K562 (cell line): ENCODE measurements at regions not wholly inside any gene's neighbourhood (a gene's known extent, or its start where the extent isn't known, plus 50 kb on each side); places are given as distances from the start of the nearest gene placed in this dataset.

Source experiments
- ATAC-seq: fragments of 200-7000 bp; cut with Tn5 transposase; 3 replicates; pipeline ENCODE4 v1.9.1; 2020; ENCODE audit warnings: moderate library complexity
- BruUV-seq: library from RNA; stranded (reverse); fragments of 400-500 nt; replicated peaks from 2 replicates; lab custom pipeline; 2021; lab: Mats Ljungman, UMichigan
- CTCF ChIA-PET: fragments of 300-600 bp; formaldehyde crosslinking; extraction: SDS; loops from one replicate; lab custom pipeline; 2021; ENCODE audit warnings: low intra/inter-chr PET ratio; lab: Yijun Ruan, JAX
- POLR2A ChIA-PET: fragments of 300-600, 350-650 bp; sonication (Branson Sonifier 250); formaldehyde crosslinking; extraction: SDS; loops from one replicate; lab custom pipeline; 2021; ENCODE audit warnings: antibody characterized with exemption, inconsistent platforms; lab: Yijun Ruan, JAX
- DNase-seq, 4 experiments: peaks; one replicate each; pipeline versions ENCODE4 v3.0.0 to v3.0.0-alpha.2; 2011 to 2018; ENCODE audit warnings: low spot score in 3 of 4, mixed read lengths in 3 of 4; ENCODE audit errors: extremely low read depth in 1 of 4
- FAIRE-seq: peaks from 2 replicates; lab custom pipeline; 2011; peaks lifted over from hg19 to GRCh38; lab: Jason Lieb, UNC
- H2AFZ ChIP-seq: 2 replicates; pipeline ENCODE4 v1.6.0; 2011; ENCODE audit warnings: low read depth, low read length, control low read depth, inconsistent platforms
- H3K27ac ChIP-seq: fragments of 200-600 bp; 3 replicates; pipeline ENCODE4 v1.8.0; 2011; ENCODE audit warnings: low read depth, mild to moderate bottlenecking, control low read depth, inconsistent platforms, low read length, moderate library complexity, mixed read lengths; ENCODE audit errors: extremely low read depth
- H3K27me3 ChIP-seq, 2 experiments: fragments of 300-600 bp in 1 of 2; 2 replicates in 1 of 2; 3 replicates in 1 of 2; pipeline versions ENCODE4 v1.6.0 to v1.8.0; 2011; ENCODE audit warnings: inconsistent platforms in 2 of 2, low read length in 2 of 2, mild to moderate bottlenecking in 1 of 2, mixed read lengths in 1 of 2, moderate library complexity in 1 of 2; ENCODE audit not compliant: control insufficient read depth in 2 of 2, insufficient read depth in 2 of 2
- H3K36me3 ChIP-seq: fragments of 300-600 bp; 3 replicates; pipeline ENCODE4 v1.8.0; 2011; ENCODE audit warnings: mild to moderate bottlenecking, low read length, inconsistent platforms; ENCODE audit not compliant: control insufficient read depth, insufficient read depth
- H3K4me1 ChIP-seq, 2 experiments: fragments of 200-600 bp in 1 of 2; replicated peaks in 1 of 2; 2 replicates in 1 of 2; 3 replicates in 1 of 2; pipeline versions ENCODE4 v1.5.1 to v1.8.0; 2011; ENCODE audit warnings: inconsistent platforms in 2 of 2, low read length in 2 of 2, mild to moderate bottlenecking in 1 of 2, mixed read lengths in 1 of 2, moderate library complexity in 1 of 2; ENCODE audit not compliant: control insufficient read depth in 2 of 2, insufficient read depth in 2 of 2
- H3K4me2 ChIP-seq: 2 replicates; pipeline ENCODE4 v1.6.1; 2011; ENCODE audit warnings: low read length, control low read depth, inconsistent platforms, mixed read lengths; ENCODE audit not compliant: insufficient read depth
- H3K4me3 ChIP-seq: fragments of 200-600 bp; sonication (generic), shearing (Covaris generic); 2 replicates; pipeline ENCODE4 v1.5.1; 2016; ENCODE audit warnings: control low read depth, inconsistent platforms
- H3K79me2 ChIP-seq: fragments of 200-600 bp; 3 replicates; pipeline ENCODE4 v1.8.0; 2011; ENCODE audit warnings: low read length, inconsistent platforms; ENCODE audit not compliant: control insufficient read depth, insufficient read depth
- H3K9ac ChIP-seq, 2 experiments: 2 replicates each; pipeline versions ENCODE4 v1.6.0 to v1.6.1; 2011; ENCODE audit warnings: low read depth in 2 of 2, low read length in 2 of 2, control low read depth in 1 of 2, inconsistent platforms in 1 of 2, mild to moderate bottlenecking in 1 of 2, mixed read lengths in 1 of 2; ENCODE audit not compliant: insufficient read depth in 1 of 2
- H3K9me1 ChIP-seq: one replicate; pipeline ENCODE4 v1.6.0; 2011; ENCODE audit warnings: inconsistent platforms, mild to moderate bottlenecking, low read length, moderate library complexity; ENCODE audit not compliant: control insufficient read depth, insufficient read depth
- H3K9me3 ChIP-seq: replicated peaks from 2 replicates; pipeline ENCODE4 v1.5.1; 2011; ENCODE audit warnings: low read depth, low read length, inconsistent platforms; ENCODE audit not compliant: control insufficient read depth, insufficient read depth
- H4K20me1 ChIP-seq: replicated peaks from 2 replicates; pipeline ENCODE4 v1.6.1; 2011; ENCODE audit warnings: low read length, inconsistent platforms, mixed read lengths; ENCODE audit not compliant: control insufficient read depth, insufficient read depth
- ARID1B ChIP-seq: fragments of 450-650 bp; IDR thresholded peaks from 2 replicates; pipeline ENCODE4 v1.6.1; 2016; ENCODE audit warnings: antibody characterized with exemption, mild to moderate bottlenecking, inconsistent platforms
- EP300 ChIP-seq: IDR thresholded peaks from 2 replicates; pipeline ENCODE4 v1.6.1; 2012; ENCODE audit warnings: low read length, improper control_type of control experiment
- ETV6 ChIP-seq, 3 experiments: fragments of 150-350 bp in 1 of 3; sonication (generic) in 1 of 3; formaldehyde crosslinking in 1 of 3; IDR thresholded peaks; 2 replicates each; pipeline versions ENCODE4 v1.6.1 to v1.8.0; 2014 to 2022; ENCODE audit warnings: borderline replicate concordance in 2 of 3, low read depth in 2 of 3, antibody characterized with exemption in 1 of 3, low read length in 1 of 3, mild to moderate bottlenecking in 1 of 3, missing genetic modification reagents in 1 of 3
- EWSR1 ChIP-seq: fragments of 450-650 bp; IDR thresholded peaks from 2 replicates; pipeline ENCODE4 v1.6.1; 2018; ENCODE audit warnings: borderline replicate concordance, mild to moderate bottlenecking, low read depth, moderate library complexity; ENCODE audit not compliant: partially characterized antibody
- HDAC8 ChIP-seq: fragments of 450-650 bp; IDR thresholded peaks from 2 replicates; pipeline ENCODE4 v1.6.1; 2016; ENCODE audit warnings: mild to moderate bottlenecking, missing genetic modification characterization, moderate library complexity, missing compliant biosample characterization
- HNRNPK ChIP-seq: fragments of 200-400 bp; formaldehyde crosslinking; IDR thresholded peaks from one replicate; pipeline ENCODE4 v1.6.1; 2018; ENCODE audit warnings: mild to moderate bottlenecking, low read depth, low read length; ENCODE audit not compliant: poor library complexity, severe bottlenecking
- L3MBTL2 ChIP-seq: fragments of 450-650 bp; IDR thresholded peaks from 2 replicates; pipeline ENCODE4 v1.6.1; 2016; ENCODE audit warnings: mild to moderate bottlenecking, moderate library complexity
- NFXL1 ChIP-seq: fragments of 450-650 bp; formaldehyde crosslinking; IDR thresholded peaks from 2 replicates; pipeline ENCODE4 v1.4.0; 2021; ENCODE audit warnings: mild to moderate bottlenecking
- RBM17 ChIP-seq: fragments of 200-400 bp; formaldehyde crosslinking; IDR thresholded peaks from 2 replicates; pipeline ENCODE4 v1.6.1; 2017; ENCODE audit warnings: low read depth, mild to moderate bottlenecking, low read length, borderline replicate concordance
- STAT6 ChIP-seq: sonication (generic); formaldehyde crosslinking; IDR thresholded peaks from 2 replicates; pipeline ENCODE4 v1.8.1; 2023; ENCODE audit warnings: mild to moderate bottlenecking, missing genetic modification reagents
- USF2 ChIP-seq: sonication (generic); formaldehyde crosslinking; IDR thresholded peaks from 2 replicates; pipeline ENCODE4 v1.5.0; 2020; ENCODE audit warnings: missing genetic modification reagents
- ZNF316 ChIP-seq: fragments of 450-650 bp; IDR thresholded peaks from 2 replicates; pipeline ENCODE4 v1.6.1; 2016
- ZNF655 ChIP-seq: fragments of 250-450 bp; sonication (Bioruptor Pico); IDR thresholded peaks from 2 replicates; pipeline ENCODE4 v1.5.0; 2021
- WGBS: fragments of 100-300 bp; shearing (Covaris generic); methylation state at CpG from one replicate; pipeline ENCODE4 v1.1.6; 2016; ENCODE audit warnings: low coverage, mixed read lengths; ENCODE audit not compliant: insufficient coverage; ENCODE audit errors: missing lambda C conversion rate; 5-methylcytosine and 5-hydroxymethylcytosine counted together
- in situ Hi-C: fragments of 300-500 bp; cut with MboI; formaldehyde crosslinking; loops from 4 replicates; pipeline ENCODE4 v1.15.0; 2018; ENCODE audit warnings: inconsistent platforms, mixed read lengths
- intact Hi-C: fragments of 100-400 bp; cut with micrococcal nuclease; formaldehyde crosslinking; loops from 2 replicates; pipeline ENCODE4 v1.14.2; 2022

GRCh38 chr3:4162096-4162495, 141.1 kb upstream of the SETMAR start (continued):
- no peak for TF ChIP-seq USF2 (CRISPR knock-in tag)
- TF ChIP-seq HNRNPK = no peak

- Histone ChIP-seq H3K27me3 (peaks cover 0 to 4% of the 10 kb centered on the region in 2 experiments; a peak in 2 of 5 replicates), H3K4me2 (no peak overlapping the region), H3K9me1 (no peaks in the 10 kb centered on the region), H3K27ac (no peak overlapping the region), H4K20me1 (no peaks in the 10 kb centered on the region), H3K9ac (no peak overlapping the region), H3K36me3 (no peaks in the 10 kb centered on the region), H2AFZ (no peak overlapping the region), H3K4me3 (no peak overlapping the region), H3K79me2 (no peaks in the 10 kb centered on the region), H3K4me1 (no peaks in the 10 kb centered on the region), H3K9me3 (no peaks in the 10 kb centered on the region)
- ATAC-seq (no peak), FAIRE-seq (no peak), DNase-seq (no peak)
- 0% methylated on average over 2 of the region's 2 CpGs for WGBS
- BruUV-seq = no TSS peak
- in situ Hi-C loops (no loop called here), intact Hi-C loops (no loop called here)
- TF ChIP-seq RBM17 (no peak), EP300 (no peak), ZNF655 (no peak), ZNF316 (no peak), STAT6 (CRISPR knock-in tag) (no peak), HDAC8 (tag) (no peak), EWSR1 (no peak), NFXL1 (CRISPR knock-in tag) (no peak), L3MBTL2 (no peak), ARID1B (no peak), ETV6 (IDR thresholded peaks at IDR 0.05; ENCODE audit: borderline replicate concordance in 1 of 2, low read depth in 2 of 2, low read length in 1 of 2) (no peak), ETV6 (CRISPR knock-in tag; IDR thresholded peaks at IDR 0.05; ENCODE audit: borderline replicate concordance) (no peak)
- ChIA-PET POLR2A (interaction anchor here (0.6 kb wide), 1 partner anchor 67 kb away, joined by 4 read pairs; no protein-coding TSS in a partner anchor), CTCF (no interaction called here)
These were observed 140.2 kb upstream of the SETMAR start for GRCh38 chr3:4163011-4163410.
